Common myeloid progenitor, CD34-positive (primary cell): ENCODE measurements at regions not wholly inside any gene's neighbourhood (a gene's known extent, or its start where the extent isn't known, plus 50 kb on each side); places are given as distances from the start of the nearest gene placed in this dataset.

Experiments
- CTCF ChIA-PET: fragments of 350-600 bp; sonication (Branson Sonifier 250); formaldehyde crosslinking; loops from one replicate; lab custom pipeline; 2021; ENCODE audit warnings: antibody characterized with exemption; lab: Charles Lee
- POLR2A ChIA-PET: fragments of 350-600 bp; sonication (Branson Sonifier 250); formaldehyde crosslinking; loops from one replicate; lab custom pipeline; 2021; ENCODE audit warnings: antibody characterized with exemption; lab: Charles Lee
- DNase-seq, 3 donors: peaks; one replicate each; pipeline versions ENCODE4 v3.0.0 to v3.0.0-alpha.2; 2013
- H3K27ac ChIP-seq, 2 experiments: 1 replicate in 1 of 2; 2 replicates in 1 of 2; pipeline ENCODE4 v1.7.0; 2013; ENCODE audit warnings: inconsistent platforms in 2 of 2, low read length in 2 of 2, mild to moderate bottlenecking in 2 of 2, low read depth in 1 of 2, moderate library complexity in 1 of 2; ENCODE audit not compliant: severe bottlenecking in 2 of 2, insufficient read depth in 1 of 2, poor library complexity in 1 of 2
- H3K27me3 ChIP-seq, 5 experiments: replicated peaks in 2 of 5; 1 replicate in 3 of 5; 2 replicates in 2 of 5; pipeline versions ENCODE4 v1.6.1 to v1.7.0; 2013; ENCODE audit warnings: low read length in 4 of 5, mild to moderate bottlenecking in 2 of 5, moderate library complexity in 2 of 5, inconsistent platforms in 1 of 5; ENCODE audit not compliant: insufficient read depth in 5 of 5, control insufficient read depth in 4 of 5
- H3K36me3 ChIP-seq, 4 experiments: 1 replicate in 2 of 4; 2 replicates in 2 of 4; pipeline versions ENCODE4 v1.6.1 to v1.7.0; 2013; ENCODE audit warnings: low read length in 3 of 4, control low read depth in 1 of 4, mild to moderate bottlenecking in 1 of 4; ENCODE audit not compliant: control insufficient read depth in 4 of 4, insufficient read depth in 4 of 4
- H3K4me1 ChIP-seq, 4 experiments: 1 replicate in 3 of 4; 2 replicates in 1 of 4; pipeline versions ENCODE4 v1.6.1 to v1.7.1; 2013; ENCODE audit warnings: low read length in 3 of 4, mild to moderate bottlenecking in 3 of 4, control low read depth in 1 of 4, inconsistent platforms in 1 of 4, moderate library complexity in 1 of 4; ENCODE audit not compliant: control insufficient read depth in 4 of 4, insufficient read depth in 4 of 4; ENCODE audit errors: control extremely low read depth in 1 of 4
- H3K4me3 ChIP-seq, 7 experiments: 1 replicate in 4 of 7; 2 replicates in 3 of 7; pipeline versions ENCODE4 v1.5.1 to v1.7.0; 2013; ENCODE audit warnings: mild to moderate bottlenecking in 7 of 7, low read length in 6 of 7, moderate library complexity in 6 of 7, inconsistent platforms in 2 of 7, low read depth in 2 of 7, control low read depth in 1 of 7; ENCODE audit not compliant: insufficient read depth in 4 of 7, control insufficient read depth in 1 of 7; ENCODE audit errors: extremely low read depth in 1 of 7
- H3K9me3 ChIP-seq, 5 experiments: 1 replicate in 4 of 5; 2 replicates in 1 of 5; pipeline versions ENCODE4 v1.6.1 to v1.7.1; 2013; ENCODE audit warnings: low read length in 4 of 5, mild to moderate bottlenecking in 2 of 5, inconsistent platforms in 1 of 5, low read depth in 1 of 5, moderate library complexity in 1 of 5; ENCODE audit not compliant: control insufficient read depth in 4 of 5, insufficient read depth in 2 of 5; ENCODE audit errors: control extremely low read depth in 1 of 5
- WGBS: methylation state at CpG from one replicate; pipeline ENCODE4 v1.1.5; 2013; ENCODE audit not compliant: insufficient coverage; 5-methylcytosine and 5-hydroxymethylcytosine counted together

- WGBS = 71% methylated on average over 2 of the region's 4 CpGs
- H3K36me3 ChIP-seq = no peaks in the 10 kb centered on the region
- no peaks in the 10 kb centered on the region for H3K27me3 ChIP-seq
- no peaks in the 10 kb centered on the region for H3K4me1 ChIP-seq
- ChIA-PET POLR2A (no interaction called here), CTCF (no interaction called here)
- no peak overlapping the region for H3K4me3 ChIP-seq
- no peaks in the 10 kb centered on the region for H3K9me3 ChIP-seq
- DNase-seq = no peak
- H3K27ac ChIP-seq = no peak overlapping the region
These were observed 320.7 kb downstream of the CBLN4 start for GRCh38 chr20:55684578-55684977.

- WGBS = 95% methylated on average over 4 of the region's 5 CpGs
- no peaks in the 10 kb centered on the region for H3K4me1 ChIP-seq
- no peaks in the 10 kb centered on the region for H3K27me3 ChIP-seq
- DNase-seq = no peak
- ChIA-PET CTCF (no interaction called here), POLR2A (no interaction called here)
- H3K9me3 ChIP-seq = no peaks in the 10 kb centered on the region
- no peak overlapping the region for H3K4me3 ChIP-seq
- H3K36me3 ChIP-seq = no peaks in the 10 kb centered on the region
- no peak overlapping the region for H3K27ac ChIP-seq
These were observed 326.2 kb downstream of the CBLN4 start for GRCh38 chr20:55678970-55679667.

GRCh38 chr20:55678126-55678525, 327.2 kb downstream of the CBLN4 start:
- Histone ChIP-seq H3K4me1 (no peaks in the 10 kb centered on the region), H3K27ac (no peak overlapping the region), H3K27me3 (no peaks in the 10 kb centered on the region), H3K36me3 (no peaks in the 10 kb centered on the region), H3K4me3 (no peak overlapping the region), H3K9me3 (no peaks in the 10 kb centered on the region)
- CTCF ChIA-PET = no interaction called here
- POLR2A ChIA-PET = no interaction called here
- 85% methylated on average over 3 of the region's 3 CpGs for WGBS
- no peak for DNase-seq

- H3K4me3 ChIP-seq = no peak overlapping the region
- no peak overlapping the region for H3K27ac ChIP-seq
- 100% methylated on average over 2 of the region's 5 CpGs for WGBS
- H3K36me3 ChIP-seq = no peaks in the 10 kb centered on the region
- no peaks in the 10 kb centered on the region for H3K4me1 ChIP-seq
- ChIA-PET CTCF (no interaction called here), POLR2A (no interaction called here)
- no peak for DNase-seq
- H3K27me3 ChIP-seq = no peaks in the 10 kb centered on the region
- no peaks in the 10 kb centered on the region for H3K9me3 ChIP-seq
These were observed 328.3 kb downstream of the CBLN4 start for GRCh38 chr20:55677011-55677410.

GRCh38 chr20:55676097-55676496, 329.2 kb downstream of the CBLN4 start:
- Histone ChIP-seq H3K27me3 (no peaks in the 10 kb centered on the region), H3K4me3 (no peak overlapping the region), H3K36me3 (no peaks in the 10 kb centered on the region), H3K4me1 (no peaks in the 10 kb centered on the region), H3K27ac (no peak overlapping the region), H3K9me3 (no peaks in the 10 kb centered on the region)
- ChIA-PET CTCF (no interaction called here), POLR2A (no interaction called here)
- DNase-seq = no peak
- no CpG with 5 or more reads among the region's 5 CpGs for WGBS

GRCh38 chr20:55668631-55669030, 336.7 kb downstream of the CBLN4 start:
- CTCF ChIA-PET = no interaction called here

GRCh38 chr20:55667955-55668354, 337.4 kb downstream of the CBLN4 start:
- no peaks in the 10 kb centered on the region for H3K27me3 ChIP-seq
- H3K9me3 ChIP-seq = no peaks in the 10 kb centered on the region
- WGBS = 87% methylated on average over 3 of the region's 3 CpGs
- H3K36me3 ChIP-seq = no peaks in the 10 kb centered on the region
- H3K27ac ChIP-seq = no peak overlapping the region
- no peak overlapping the region for H3K4me3 ChIP-seq
- ChIA-PET CTCF (no interaction called here), POLR2A (no interaction called here)
- no peaks in the 10 kb centered on the region for H3K4me1 ChIP-seq
- DNase-seq = no peak

More at GRCh38 chr20:55668631-55669030, 336.7 kb downstream of the CBLN4 start:
- H3K9me3 ChIP-seq = no peaks in the 10 kb centered on the region
- no peak overlapping the region for H3K4me3 ChIP-seq
- no peak for DNase-seq
- no peaks in the 10 kb centered on the region for H3K4me1 ChIP-seq
- H3K36me3 ChIP-seq = no peaks in the 10 kb centered on the region
- H3K27ac ChIP-seq = no peak overlapping the region
- no peaks in the 10 kb centered on the region for H3K27me3 ChIP-seq
- no CpG with 5 or more reads among the region's 1 CpG for WGBS
- POLR2A ChIA-PET = no interaction called here
